Fibroblast of lung (primary cell): ENCODE measurements at regions not wholly inside any gene's neighbourhood (a gene's known extent, or its start where the extent isn't known, plus 50 kb on each side); places are given as distances from the start of the nearest gene placed in this dataset.

Experiments used
- DNase-seq, 2 donors: peaks; one replicate each; pipeline versions ENCODE4 v3.0.0 to v3.0.0-alpha.2; 2010; ENCODE audit warnings: low read depth in 2 of 2
- H2AFZ ChIP-seq: 2 replicates; pipeline ENCODE4 v1.5.1; 2012; ENCODE audit warnings: low read length, control low read depth, inconsistent platforms
- H3K27ac ChIP-seq: 2 replicates; pipeline ENCODE4 v1.5.1; 2011; ENCODE audit warnings: low read length, control low read depth; ENCODE audit not compliant: insufficient read depth
- H3K27me3 ChIP-seq: 2 replicates; pipeline ENCODE4 v1.5.1; 2011; ENCODE audit warnings: mild to moderate bottlenecking, low read length; ENCODE audit not compliant: control insufficient read depth, insufficient read depth
- H3K36me3 ChIP-seq: 2 replicates; pipeline ENCODE4 v1.5.1; 2011; ENCODE audit warnings: low read length; ENCODE audit not compliant: control insufficient read depth, insufficient read depth
- H3K4me1 ChIP-seq: 2 replicates; pipeline ENCODE4 v1.5.1; 2011; ENCODE audit warnings: low read length; ENCODE audit not compliant: control insufficient read depth, insufficient read depth; ENCODE audit errors: extremely low read depth
- H3K4me2 ChIP-seq: 2 replicates; pipeline ENCODE4 v1.5.1; 2011; ENCODE audit warnings: low read length, control low read depth; ENCODE audit not compliant: insufficient read depth; ENCODE audit errors: extremely low read depth
- H3K4me3 ChIP-seq, 4 experiments: fragments of 200-600 bp in 1 of 4; sonication (generic) in 1 of 4; replicated peaks in 1 of 4; 2 replicates each; pipeline ENCODE4 v1.5.1; 2011 to 2016; ENCODE audit warnings: low read length in 4 of 4, low read depth in 3 of 4, mild to moderate bottlenecking in 3 of 4, control low read depth in 2 of 4, inconsistent platforms in 1 of 4, mixed read lengths in 1 of 4; ENCODE audit not compliant: insufficient read depth in 1 of 4; ENCODE audit errors: control extremely low read depth in 1 of 4
- H3K79me2 ChIP-seq: 2 replicates; pipeline ENCODE4 v1.5.1; 2012; ENCODE audit warnings: mild to moderate bottlenecking, low read length, inconsistent platforms; ENCODE audit not compliant: control insufficient read depth, insufficient read depth
- H3K9ac ChIP-seq: 2 replicates; pipeline ENCODE4 v1.5.1; 2011; ENCODE audit warnings: mild to moderate bottlenecking, low read length, control low read depth; ENCODE audit not compliant: insufficient read depth
- H3K9me3 ChIP-seq: 2 replicates; pipeline ENCODE4 v1.5.1; 2012; ENCODE audit warnings: low read depth, low read length; ENCODE audit not compliant: control insufficient read depth, insufficient read depth
- H4K20me1 ChIP-seq: 2 replicates; pipeline ENCODE4 v1.5.1; 2011; ENCODE audit warnings: low read length; ENCODE audit not compliant: control insufficient read depth, insufficient read depth; ENCODE audit errors: extremely low read depth
- EZH2 ChIP-seq: IDR thresholded peaks from 2 replicates; pipeline ENCODE4 v1.5.1; 2012; ENCODE audit warnings: low read length, control low read depth, mild to moderate bottlenecking; ENCODE audit errors: missing control alignments
- TF ChIP-seq, protein P1 (sequence below), 2 donors: IDR thresholded peaks in 1 of 2; conservative IDR thresholded peaks in 1 of 2; 1 replicate in 1 of 2; 2 replicates in 1 of 2; pipeline ENCODE4 v1.5.1; 2011 to 2012; ENCODE audit warnings: low read length in 2 of 2, control low read depth in 1 of 2, inconsistent platforms in 1 of 2, low read depth in 1 of 2, mild to moderate bottlenecking in 1 of 2

- Histone ChIP-seq H2AFZ (no peak overlapping the region), H3K4me2 (peak overlapping the region; percentile 0), H4K20me1 (no peaks in the 10 kb centered on the region)
Measured at GRCh38 chr17:69819316-69820087, 255.5 kb upstream of the KCNJ16 start.

GRCh38 chr17:69820876-69821473 is 254.1 kb upstream of the KCNJ16 start:
- H3K27ac ChIP-seq, result no peak overlapping the region

More at GRCh38 chr17:69819316-69820087, 255.5 kb upstream of the KCNJ16 start:
- H3K4me3 ChIP-seq, result no peak overlapping the region
- no peaks in the 10 kb centered on the region for H3K27me3 ChIP-seq
- H3K79me2 ChIP-seq, result no peaks in the 10 kb centered on the region
- no peaks in the 10 kb centered on the region for H3K9me3 ChIP-seq
- no peak overlapping the region for H3K27ac ChIP-seq
- no peak for TF ChIP-seq EZH2
- TF ChIP-seq, protein P1, sequence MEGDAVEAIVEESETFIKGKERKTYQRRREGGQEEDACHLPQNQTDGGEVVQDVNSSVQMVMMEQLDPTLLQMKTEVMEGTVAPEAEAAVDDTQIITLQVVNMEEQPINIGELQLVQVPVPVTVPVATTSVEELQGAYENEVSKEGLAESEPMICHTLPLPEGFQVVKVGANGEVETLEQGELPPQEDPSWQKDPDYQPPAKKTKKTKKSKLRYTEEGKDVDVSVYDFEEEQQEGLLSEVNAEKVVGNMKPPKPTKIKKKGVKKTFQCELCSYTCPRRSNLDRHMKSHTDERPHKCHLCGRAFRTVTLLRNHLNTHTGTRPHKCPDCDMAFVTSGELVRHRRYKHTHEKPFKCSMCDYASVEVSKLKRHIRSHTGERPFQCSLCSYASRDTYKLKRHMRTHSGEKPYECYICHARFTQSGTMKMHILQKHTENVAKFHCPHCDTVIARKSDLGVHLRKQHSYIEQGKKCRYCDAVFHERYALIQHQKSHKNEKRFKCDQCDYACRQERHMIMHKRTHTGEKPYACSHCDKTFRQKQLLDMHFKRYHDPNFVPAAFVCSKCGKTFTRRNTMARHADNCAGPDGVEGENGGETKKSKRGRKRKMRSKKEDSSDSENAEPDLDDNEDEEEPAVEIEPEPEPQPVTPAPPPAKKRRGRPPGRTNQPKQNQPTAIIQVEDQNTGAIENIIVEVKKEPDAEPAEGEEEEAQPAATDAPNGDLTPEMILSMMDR (conservative IDR thresholded peaks at IDR 0.05 in 1 of 2, IDR thresholded peaks at IDR 0.05 in 1 of 2; ENCODE audit: low read depth in 1 of 2, low read length in 2 of 2), result no peak
- no peak overlapping the region for H3K9ac ChIP-seq
- no peaks in the 10 kb centered on the region for H3K4me1 ChIP-seq
- no peaks in the 10 kb centered on the region for H3K36me3 ChIP-seq
- DNase-seq, result peak; percentile 65 to 82

DNA sequence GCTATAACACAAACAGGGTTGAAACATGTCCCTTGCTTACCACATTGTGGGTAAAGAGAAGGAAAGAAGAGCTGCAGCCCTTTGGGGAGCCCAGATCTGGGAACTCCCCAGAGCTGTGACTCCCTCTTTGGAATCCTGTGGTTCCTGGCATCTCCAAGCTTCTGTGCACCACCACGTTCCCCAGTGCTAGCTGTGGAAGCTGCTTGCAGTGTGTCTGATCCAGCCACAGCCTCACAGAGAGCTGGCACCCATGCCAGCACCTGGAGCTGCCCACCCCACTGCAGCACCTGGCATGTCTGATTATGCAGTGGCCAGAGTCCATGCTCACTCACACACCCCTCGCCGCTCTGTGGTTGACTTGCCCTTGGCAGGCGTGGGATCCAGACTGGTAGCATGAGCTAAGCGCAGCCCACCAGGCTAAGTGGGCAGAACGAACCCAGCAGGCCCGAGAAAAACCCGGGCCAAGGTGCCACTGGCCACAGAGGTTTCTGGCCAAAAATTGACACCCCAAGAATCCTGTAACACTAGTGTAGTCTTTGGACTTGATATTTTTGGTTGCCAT is 252.6 kb upstream of the KCNJ16 start:
- no peak overlapping the region for H3K4me3 ChIP-seq
- H3K79me2 ChIP-seq, result no peaks in the 10 kb centered on the region
- peak in 1 of 2 donors; percentile 19 for DNase-seq
- H3K4me2 ChIP-seq, result no peak overlapping the region
- H3K36me3 ChIP-seq, result no peaks in the 10 kb centered on the region
- H3K9ac ChIP-seq, result no peak overlapping the region
- H3K9me3 ChIP-seq, result no peaks in the 10 kb centered on the region
- no peak overlapping the region for H3K27ac ChIP-seq
- H3K4me1 ChIP-seq, result no peaks in the 10 kb centered on the region
- no peak overlapping the region for H2AFZ ChIP-seq
- no peaks in the 10 kb centered on the region for H3K27me3 ChIP-seq
- TF ChIP-seq, protein P1 (conservative IDR thresholded peaks at IDR 0.05 in 1 of 2, IDR thresholded peaks at IDR 0.05 in 1 of 2; ENCODE audit: low read depth in 1 of 2, low read length in 2 of 2), result no peak
- TF ChIP-seq EZH2, result no peak
- no peaks in the 10 kb centered on the region for H4K20me1 ChIP-seq

More at GRCh38 chr17:69820876-69821473, 254.1 kb upstream of the KCNJ16 start:
- Histone ChIP-seq H3K9me3 (no peaks in the 10 kb centered on the region), H3K4me3 (no peak overlapping the region), H3K4me1 (no peaks in the 10 kb centered on the region), H3K9ac (no peak overlapping the region), H3K36me3 (no peaks in the 10 kb centered on the region), H3K27me3 (no peaks in the 10 kb centered on the region), H3K4me2 (no peak overlapping the region), H2AFZ (no peak overlapping the region), H4K20me1 (no peaks in the 10 kb centered on the region), H3K79me2 (no peaks in the 10 kb centered on the region)
- TF ChIP-seq, protein P1 (conservative IDR thresholded peaks at IDR 0.05 in 1 of 2, IDR thresholded peaks at IDR 0.05 in 1 of 2; ENCODE audit: low read depth in 1 of 2, low read length in 2 of 2), result no peak
- TF ChIP-seq EZH2, result no peak
- DNase-seq, result no peak
